GM12878 (cell line): ENCODE measurements at regions not wholly inside any gene's neighbourhood (a gene's known extent, or its start where the extent isn't known, plus 50 kb on each side); places are given as distances from the start of the nearest gene placed in this dataset.

Source experiments
- CBX5 ChIP-seq: sonication (generic); IDR thresholded peaks from 2 replicates; pipeline ENCODE4 v1.6.1; 2016; ENCODE audit warnings: low read depth, moderate library complexity, mild to moderate bottlenecking, inconsistent platforms
- CHD4 ChIP-seq: fragments of 200-600 bp; sonication (generic); IDR thresholded peaks from 2 replicates; pipeline ENCODE4 v1.6.1; 2016; ENCODE audit warnings: mild to moderate bottlenecking
- CTCF ChIP-seq, 3 experiments: IDR thresholded peaks in 2 of 3; conservative IDR thresholded peaks in 1 of 3; 2 replicates each; pipeline ENCODE4 v1.5.1; 2011; ENCODE audit warnings: low read depth in 3 of 3, low read length in 3 of 3, mild to moderate bottlenecking in 3 of 3, control low read depth in 2 of 3, moderate library complexity in 2 of 3, inconsistent platforms in 1 of 3, mixed read lengths in 1 of 3; ENCODE audit not compliant: control insufficient read depth in 2 of 3, insufficient read depth in 1 of 3; ENCODE audit errors: extremely low read depth in 1 of 3
- HCFC1 ChIP-seq: fragments of 150-350 bp; IDR thresholded peaks from 2 replicates; pipeline ENCODE4 v1.6.1; 2014; ENCODE audit warnings: low read length
- KDM1A ChIP-seq: fragments of 200-600 bp; sonication (generic); IDR thresholded peaks from 2 replicates; pipeline ENCODE4 v1.6.1; 2016; ENCODE audit warnings: borderline replicate concordance
- MAX ChIP-seq: IDR thresholded peaks from 2 replicates; pipeline ENCODE4 v1.6.1; 2012; ENCODE audit warnings: low read depth, low read length, improper control_type of control experiment
- POLR2A ChIP-seq: IDR thresholded peaks from 2 replicates; pipeline ENCODE4 v1.6.1; 2011; ENCODE audit warnings: low read depth, mild to moderate bottlenecking, low read length
- POLR2AphosphoS5 ChIP-seq: IDR thresholded peaks from 2 replicates; pipeline ENCODE4 v1.6.1; 2011; ENCODE audit warnings: mild to moderate bottlenecking, low read length, inconsistent platforms
- RAD21 ChIP-seq: IDR thresholded peaks from 2 replicates; pipeline ENCODE4 v1.6.1; 2011; ENCODE audit warnings: mild to moderate bottlenecking, low read depth, low read length, moderate library complexity; ENCODE audit not compliant: insufficient read depth
- SP1 ChIP-seq: IDR thresholded peaks from one replicate; pipeline ENCODE4 v1.6.1; 2011; ENCODE audit warnings: low read depth, low read length
- SUZ12 ChIP-seq: fragments of 200-600 bp; sonication (generic); IDR thresholded peaks from one replicate; pipeline ENCODE4 v1.6.1; 2018; ENCODE audit warnings: antibody characterized with exemption, mild to moderate bottlenecking; ENCODE audit not compliant: unreplicated experiment
- TAF1 ChIP-seq: IDR thresholded peaks from 2 replicates; pipeline ENCODE4 v1.6.1; 2011; ENCODE audit warnings: mild to moderate bottlenecking, low read depth, low read length, borderline replicate concordance
- USF2 ChIP-seq: IDR thresholded peaks from 2 replicates; pipeline ENCODE4 v1.6.1; 2011; ENCODE audit warnings: low read depth, low read length, improper control_type of control experiment, borderline replicate concordance

- no peak for TF ChIP-seq CTCF (IDR thresholded peaks at IDR 0.05 in 2 of 3, conservative IDR thresholded peaks at IDR 0.05 in 1 of 3; ENCODE audit: control insufficient read depth in 2 of 3, extremely low read depth in 1 of 3, insufficient read depth in 1 of 3, low read depth in 3 of 3, low read length in 3 of 3)
- TF ChIP-seq HCFC1 = no peak
- no peak for TF ChIP-seq SP1
- no peak for TF ChIP-seq RAD21
- TF ChIP-seq SUZ12 = no peak
- no peak for TF ChIP-seq POLR2AphosphoS5
- no peak for TF ChIP-seq KDM1A
- no peak for TF ChIP-seq CBX5
- no peak for TF ChIP-seq TAF1
- TF ChIP-seq MAX = no peak
- no peak for TF ChIP-seq USF2
- no peak for TF ChIP-seq POLR2A
- TF ChIP-seq CHD4 = no peak
Observed at GRCh38 chr5:113770648-113771047, 257.2 kb downstream of the YTHDC2 start.
